Tibial nerve (tissue), 3 donors: ENCODE measurements at regions not wholly inside any gene's neighbourhood (a gene's known extent, or its start where the extent isn't known, plus 50 kb on each side); places are given as distances from the start of the nearest gene placed in this dataset.

Source experiments
- POLR2A ChIP-seq, 2 donors: fragments of 450-650 bp; IDR thresholded peaks; one replicate each; pipeline ENCODE4 v1.6.1; 2017; ENCODE audit warnings: antibody characterized with exemption in 2 of 2, mild to moderate bottlenecking in 2 of 2, moderate library complexity in 2 of 2
- TF ChIP-seq, protein P1 (sequence below), 5 experiments: fragments of 200-600 bp in 3 of 5; fragments of 450-650 bp in 2 of 5; sonication (generic) in 3 of 5; IDR thresholded peaks; one replicate each; pipeline ENCODE4 v1.5.1; 2016 to 2019; ENCODE audit warnings: antibody characterized with exemption in 5 of 5, mild to moderate bottlenecking in 3 of 5, moderate library complexity in 2 of 5

DNA sequence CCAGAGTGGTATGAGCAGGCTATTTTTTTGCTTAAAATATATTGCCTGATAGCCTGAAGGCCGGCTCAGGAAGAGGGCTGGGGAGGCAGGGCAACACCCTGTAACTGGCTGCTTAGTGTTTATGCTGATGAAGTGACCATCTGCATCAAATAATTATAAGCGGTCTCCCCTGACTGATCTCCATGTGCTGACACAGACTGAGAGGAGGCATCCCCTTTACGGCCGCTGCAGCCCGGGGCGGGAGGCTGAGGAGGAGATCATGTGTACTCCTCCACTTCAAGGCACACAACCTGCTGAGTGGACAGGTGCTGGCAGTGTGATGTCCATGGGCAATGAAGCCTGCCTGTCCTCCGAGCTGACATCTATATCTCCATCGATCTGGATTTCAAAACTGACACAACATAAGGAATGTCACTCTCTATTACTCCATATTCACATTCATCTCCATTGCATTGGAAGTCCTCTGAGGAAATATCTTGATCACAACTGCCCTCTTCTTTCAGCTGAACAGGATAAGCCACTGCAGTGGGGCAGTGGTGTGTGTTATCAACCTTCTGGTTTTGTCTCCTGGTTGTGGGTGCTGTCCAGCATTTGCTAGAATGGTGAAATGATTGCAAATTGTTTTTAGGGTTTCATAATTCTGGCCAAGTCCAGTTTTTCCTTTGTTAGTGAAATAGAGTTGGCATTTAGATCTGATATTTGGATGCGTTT is 143.5 kb downstream of the AQP4 start:
- TF ChIP-seq, protein P1, sequence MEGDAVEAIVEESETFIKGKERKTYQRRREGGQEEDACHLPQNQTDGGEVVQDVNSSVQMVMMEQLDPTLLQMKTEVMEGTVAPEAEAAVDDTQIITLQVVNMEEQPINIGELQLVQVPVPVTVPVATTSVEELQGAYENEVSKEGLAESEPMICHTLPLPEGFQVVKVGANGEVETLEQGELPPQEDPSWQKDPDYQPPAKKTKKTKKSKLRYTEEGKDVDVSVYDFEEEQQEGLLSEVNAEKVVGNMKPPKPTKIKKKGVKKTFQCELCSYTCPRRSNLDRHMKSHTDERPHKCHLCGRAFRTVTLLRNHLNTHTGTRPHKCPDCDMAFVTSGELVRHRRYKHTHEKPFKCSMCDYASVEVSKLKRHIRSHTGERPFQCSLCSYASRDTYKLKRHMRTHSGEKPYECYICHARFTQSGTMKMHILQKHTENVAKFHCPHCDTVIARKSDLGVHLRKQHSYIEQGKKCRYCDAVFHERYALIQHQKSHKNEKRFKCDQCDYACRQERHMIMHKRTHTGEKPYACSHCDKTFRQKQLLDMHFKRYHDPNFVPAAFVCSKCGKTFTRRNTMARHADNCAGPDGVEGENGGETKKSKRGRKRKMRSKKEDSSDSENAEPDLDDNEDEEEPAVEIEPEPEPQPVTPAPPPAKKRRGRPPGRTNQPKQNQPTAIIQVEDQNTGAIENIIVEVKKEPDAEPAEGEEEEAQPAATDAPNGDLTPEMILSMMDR (IDR thresholded peaks at IDR 0.05): no peak
- TF ChIP-seq POLR2A (IDR thresholded peaks at IDR 0.05): no peak
